ENCODE measurements at regions not wholly inside any gene's neighbourhood (a gene's known extent, or its start where the extent isn't known, plus 50 kb on each side); places are given as distances from the start of the nearest gene placed in this dataset.

GRCh38 chr13:33341861-33342452 lies 56.4 kb upstream of the STARD13 start:
- ChIA-PET SMC1A (ENCODE audit: uncharacterized antibody, unreplicated experiment) (interaction anchor here (2.0 kb wide), 1 partner anchor 9 kb away, joined by 4 read pairs; no protein-coding TSS in a partner anchor), POLR2A (no interaction called here), CTCF (interaction anchor here (0.6 kb wide), 1 partner anchor 88 kb away, joined by 4 read pairs; no protein-coding TSS in a partner anchor), RAD21 (ENCODE audit: unreplicated experiment) (no interaction called here)
- Histone ChIP-seq H3K4me2 (ENCODE audit: control insufficient read depth, insufficient read depth) (no peak overlapping the region), H3K9ac (ENCODE audit: control insufficient read depth, insufficient read depth, low read length) (no peak overlapping the region), H3K36me3 (ENCODE audit: control insufficient read depth in 2 of 2, insufficient read depth in 2 of 2, low read length in 1 of 2) (no peaks in the 10 kb centered on the region), H3K4me1 (ENCODE audit: control insufficient read depth, insufficient read depth, low read length) (no peaks in the 10 kb centered on the region), H2AFZ (ENCODE audit: control insufficient read depth, low read depth, low read length) (no peak overlapping the region), H3K27me3 (replicated peaks in 1 of 2; ENCODE audit: control insufficient read depth in 2 of 2, insufficient read depth in 2 of 2, low read length in 1 of 2) (no peaks in the 10 kb centered on the region), H3K79me2 (ENCODE audit: control insufficient read depth, insufficient read depth, low read length) (no peaks in the 10 kb centered on the region), H3K9me3 (replicated peaks; ENCODE audit: control insufficient read depth, insufficient read depth, low read length) (no peaks in the 10 kb centered on the region), H4K20me1 (ENCODE audit: control insufficient read depth, insufficient read depth) (no peaks in the 10 kb centered on the region), H3K27ac (ENCODE audit: control insufficient read depth, insufficient read depth) (no peak overlapping the region), H3K4me3 (no peak overlapping the region)
- DNase-seq (ENCODE audit: low read depth, low spot score) (no peak), ATAC-seq (no peak), FAIRE-seq (no peak)
- intact Hi-C loops (cut with micrococcal nuclease; ENCODE audit: unreplicated experiment): no loop called here
- TF ChIP-seq BCL3 (IDR thresholded peaks at IDR 0.05; ENCODE audit: borderline replicate concordance, insufficient read depth, low read depth, low read length, poor library complexity, severe bottlenecking) (no peak), SP1 (IDR thresholded peaks at IDR 0.05; ENCODE audit: low read depth, low read length) (no peak), NFYA (IDR thresholded peaks at IDR 0.05; ENCODE audit: borderline replicate concordance, low read depth, low read length) (no peak)
- TF ChIP-seq, protein P1, sequence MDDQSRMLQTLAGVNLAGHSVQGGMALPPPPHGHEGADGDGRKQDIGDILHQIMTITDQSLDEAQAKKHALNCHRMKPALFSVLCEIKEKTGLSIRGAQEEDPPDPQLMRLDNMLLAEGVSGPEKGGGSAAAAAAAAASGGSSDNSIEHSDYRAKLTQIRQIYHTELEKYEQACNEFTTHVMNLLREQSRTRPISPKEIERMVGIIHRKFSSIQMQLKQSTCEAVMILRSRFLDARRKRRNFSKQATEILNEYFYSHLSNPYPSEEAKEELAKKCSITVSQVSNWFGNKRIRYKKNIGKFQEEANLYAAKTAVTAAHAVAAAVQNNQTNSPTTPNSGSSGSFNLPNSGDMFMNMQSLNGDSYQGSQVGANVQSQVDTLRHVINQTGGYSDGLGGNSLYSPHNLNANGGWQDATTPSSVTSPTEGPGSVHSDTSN (IDR thresholded peaks at IDR 0.05; ENCODE audit: insufficient replicate concordance, low read depth, low read length): no peak
- 47% methylated on average over 5 of the region's 5 CpGs for WGBS (ENCODE audit: insufficient coverage, insufficient replicate concordance, low lambda C conversion rate, missing lambda C conversion rate)
- BruUV-seq (replicated peaks): no TSS peak
- in situ Hi-C loops (cut with MboI): no loop called here

Data from GM12878 (cell line).